SK-N-SH (cell line): ENCODE measurements at regions not wholly inside any gene's neighbourhood (a gene's known extent, or its start where the extent isn't known, plus 50 kb on each side); places are given as distances from the start of the nearest gene placed in this dataset.

Source experiments
- EP300 ChIP-seq, 2 experiments: IDR thresholded peaks; 2 replicates each; pipeline versions ENCODE4 v1.4.0 to v1.6.1; 2012; ENCODE audit warnings: borderline replicate concordance in 1 of 2, low read depth in 1 of 2, low read length in 1 of 2
- FOXJ3 ChIP-seq: sonication (generic); formaldehyde crosslinking; IDR thresholded peaks from 2 replicates; pipeline ENCODE4 v1.5.1; 2020; ENCODE audit warnings: mild to moderate bottlenecking, missing genetic modification reagents
- GABPA ChIP-seq: IDR thresholded peaks from 2 replicates; pipeline ENCODE4 v1.4.0; 2012; ENCODE audit warnings: low read depth, mild to moderate bottlenecking
- POLR2AphosphoS5 ChIP-seq: IDR thresholded peaks from 2 replicates; pipeline ENCODE4 v1.6.1; 2012; ENCODE audit warnings: low read depth, low read length
- SIN3A ChIP-seq: IDR thresholded peaks from 2 replicates; pipeline ENCODE4 v1.6.1; 2012; ENCODE audit warnings: low read depth, mild to moderate bottlenecking, low read length, moderate library complexity, borderline replicate concordance
- YY1 ChIP-seq: IDR thresholded peaks from 2 replicates; pipeline ENCODE4 v1.4.0; 2012; ENCODE audit warnings: low read depth, mild to moderate bottlenecking
- TF ChIP-seq, protein P1 (sequence below): fragments of 200-600 bp; sonication (generic); IDR thresholded peaks from 2 replicates; pipeline ENCODE4 v1.6.1; 2017; ENCODE audit warnings: antibody characterized with exemption, mild to moderate bottlenecking, moderate library complexity
- TF ChIP-seq, protein P2 (sequence below): fragments of 150-350 bp; IDR thresholded peaks from 2 replicates; pipeline ENCODE4 v1.6.1; 2016; ENCODE audit warnings: mild to moderate bottlenecking, low read depth, low read length

DNA sequence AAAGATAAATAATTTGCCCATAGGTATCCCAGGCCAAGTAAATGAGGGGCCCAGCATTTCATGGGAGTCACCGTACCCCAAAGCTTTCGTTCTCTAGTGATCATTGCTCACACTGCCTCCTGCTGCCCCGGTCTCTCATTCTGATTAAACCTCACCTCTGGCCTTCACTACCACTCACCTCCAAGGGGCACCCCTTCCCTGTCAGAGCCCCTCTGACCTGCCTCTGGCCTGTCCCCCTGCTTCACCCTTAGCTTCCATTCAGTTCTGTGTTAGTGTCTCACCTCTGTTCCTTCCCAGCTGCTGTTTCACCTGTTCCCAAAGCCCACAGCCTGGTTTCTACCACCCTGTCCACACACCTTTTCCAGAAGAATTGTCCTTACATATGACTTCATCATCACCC, 150.3 kb upstream of the E2F8 start:
- TF ChIP-seq, protein P1, sequence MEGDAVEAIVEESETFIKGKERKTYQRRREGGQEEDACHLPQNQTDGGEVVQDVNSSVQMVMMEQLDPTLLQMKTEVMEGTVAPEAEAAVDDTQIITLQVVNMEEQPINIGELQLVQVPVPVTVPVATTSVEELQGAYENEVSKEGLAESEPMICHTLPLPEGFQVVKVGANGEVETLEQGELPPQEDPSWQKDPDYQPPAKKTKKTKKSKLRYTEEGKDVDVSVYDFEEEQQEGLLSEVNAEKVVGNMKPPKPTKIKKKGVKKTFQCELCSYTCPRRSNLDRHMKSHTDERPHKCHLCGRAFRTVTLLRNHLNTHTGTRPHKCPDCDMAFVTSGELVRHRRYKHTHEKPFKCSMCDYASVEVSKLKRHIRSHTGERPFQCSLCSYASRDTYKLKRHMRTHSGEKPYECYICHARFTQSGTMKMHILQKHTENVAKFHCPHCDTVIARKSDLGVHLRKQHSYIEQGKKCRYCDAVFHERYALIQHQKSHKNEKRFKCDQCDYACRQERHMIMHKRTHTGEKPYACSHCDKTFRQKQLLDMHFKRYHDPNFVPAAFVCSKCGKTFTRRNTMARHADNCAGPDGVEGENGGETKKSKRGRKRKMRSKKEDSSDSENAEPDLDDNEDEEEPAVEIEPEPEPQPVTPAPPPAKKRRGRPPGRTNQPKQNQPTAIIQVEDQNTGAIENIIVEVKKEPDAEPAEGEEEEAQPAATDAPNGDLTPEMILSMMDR, result no peak
- TF ChIP-seq, protein P2, sequence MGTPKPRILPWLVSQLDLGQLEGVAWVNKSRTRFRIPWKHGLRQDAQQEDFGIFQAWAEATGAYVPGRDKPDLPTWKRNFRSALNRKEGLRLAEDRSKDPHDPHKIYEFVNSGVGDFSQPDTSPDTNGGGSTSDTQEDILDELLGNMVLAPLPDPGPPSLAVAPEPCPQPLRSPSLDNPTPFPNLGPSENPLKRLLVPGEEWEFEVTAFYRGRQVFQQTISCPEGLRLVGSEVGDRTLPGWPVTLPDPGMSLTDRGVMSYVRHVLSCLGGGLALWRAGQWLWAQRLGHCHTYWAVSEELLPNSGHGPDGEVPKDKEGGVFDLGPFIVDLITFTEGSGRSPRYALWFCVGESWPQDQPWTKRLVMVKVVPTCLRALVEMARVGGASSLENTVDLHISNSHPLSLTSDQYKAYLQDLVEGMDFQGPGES, result no peak
- TF ChIP-seq SIN3A, result no peak
- TF ChIP-seq GABPA, result no peak
- TF ChIP-seq POLR2AphosphoS5, result no peak
- TF ChIP-seq EP300 (IDR thresholded peaks at IDR 0.05; ENCODE audit: borderline replicate concordance in 1 of 2, low read depth in 1 of 2, low read length in 1 of 2), result no peak
- no peak for TF ChIP-seq YY1
- no peak for TF ChIP-seq FOXJ3 (CRISPR knock-in tag)
